Breast epithelium (tissue), 4 donors: ENCODE measurements at regions not wholly inside any gene's neighbourhood (a gene's known extent, or its start where the extent isn't known, plus 50 kb on each side); places are given as distances from the start of the nearest gene placed in this dataset.

ENCODE experiments used
- DNase-seq, 2 donors: peaks; one replicate each; pipeline ENCODE4 v3.0.0-alpha.2; 2019; ENCODE audit warnings: low spot score in 2 of 2
- H3K27ac ChIP-seq, 2 donors: fragments of 200-600 bp; sonication (generic) in 1 of 2; one replicate each; pipeline ENCODE4 v1.5.1; 2016 to 2019; ENCODE audit warnings: mild to moderate bottlenecking in 1 of 2
- H3K27me3 ChIP-seq, 2 donors: fragments of 200-600 bp; sonication (generic) in 1 of 2; one replicate each; pipeline versions ENCODE4 v1.5.1 to v1.6.0; 2017 to 2019; ENCODE audit warnings: control low read depth in 1 of 2, mild to moderate bottlenecking in 1 of 2
- H3K36me3 ChIP-seq: fragments of 200-600 bp; one replicate; pipeline ENCODE4 v1.5.1; 2019
- H3K4me1 ChIP-seq, 2 donors: fragments of 200-600 bp; sonication (generic); one replicate each; pipeline ENCODE4 v1.5.1; 2016 to 2019; ENCODE audit warnings: control low read depth in 1 of 2
- H3K4me3 ChIP-seq, 3 donors: fragments of 200-600 bp; sonication (generic); 1 replicate in 2 of 3; 2 replicates in 1 of 3; pipeline ENCODE4 v1.5.1; 2016 to 2019; ENCODE audit warnings: mild to moderate bottlenecking in 3 of 3, moderate library complexity in 2 of 3
- H3K9me3 ChIP-seq, 2 donors: fragments of 200-600 bp; sonication (generic) in 1 of 2; one replicate each; pipeline ENCODE4 v1.5.1; 2016 to 2019; ENCODE audit warnings: control low read depth in 1 of 2
- POLR2A ChIP-seq: fragments of 450-650 bp; IDR thresholded peaks from one replicate; pipeline ENCODE4 v1.6.1; 2016; ENCODE audit warnings: antibody characterized with exemption, mild to moderate bottlenecking, moderate library complexity
- POLR2AphosphoS5 ChIP-seq, 3 donors: sonication (generic); formaldehyde crosslinking; IDR thresholded peaks; one replicate each; pipeline ENCODE4 v1.6.1; 2017; ENCODE audit warnings: antibody characterized with exemption in 3 of 3
- intact Hi-C: fragments of 100-400 bp; cut with DNase I; formaldehyde crosslinking; loops from one replicate; pipeline ENCODE4 v1.15.1; 2023; ENCODE audit warnings: low total_unique reads
- TF ChIP-seq, protein P1 (sequence below), 3 donors: fragments of 450-650 bp; IDR thresholded peaks; one replicate each; pipeline ENCODE4 v1.5.1; 2016 to 2017; ENCODE audit warnings: antibody characterized with exemption in 3 of 3, mild to moderate bottlenecking in 3 of 3, moderate library complexity in 3 of 3

DNA sequence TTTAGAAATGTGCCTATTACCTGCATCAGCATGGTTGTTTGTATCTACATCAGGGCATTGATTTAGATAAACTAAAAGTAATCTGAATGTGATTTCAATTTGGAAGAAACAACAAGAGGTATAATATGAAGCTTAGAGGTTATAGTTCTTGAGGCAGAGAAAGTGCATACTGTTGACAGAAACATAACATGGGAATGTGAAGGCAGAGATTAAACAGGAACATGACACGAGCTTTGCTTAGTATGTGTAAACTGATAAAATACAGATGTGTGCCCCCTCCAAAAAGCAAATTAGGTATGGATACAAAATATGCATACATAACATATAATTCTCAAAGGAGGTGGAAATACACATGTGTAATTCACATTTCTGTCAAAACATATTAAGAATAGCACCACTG lies 1180.2 kb upstream of the ADGRL3 start:
- Histone ChIP-seq H3K4me3 (no peak overlapping the region), H3K36me3 (no peaks in the 10 kb centered on the region), H3K27me3 (no peaks in the 10 kb centered on the region), H3K4me1 (no peaks in the 10 kb centered on the region), H3K9me3 (no peaks in the 10 kb centered on the region), H3K27ac (no peak overlapping the region)
- no peak for TF ChIP-seq POLR2AphosphoS5 (IDR thresholded peaks at IDR 0.05)
- TF ChIP-seq, protein P1, sequence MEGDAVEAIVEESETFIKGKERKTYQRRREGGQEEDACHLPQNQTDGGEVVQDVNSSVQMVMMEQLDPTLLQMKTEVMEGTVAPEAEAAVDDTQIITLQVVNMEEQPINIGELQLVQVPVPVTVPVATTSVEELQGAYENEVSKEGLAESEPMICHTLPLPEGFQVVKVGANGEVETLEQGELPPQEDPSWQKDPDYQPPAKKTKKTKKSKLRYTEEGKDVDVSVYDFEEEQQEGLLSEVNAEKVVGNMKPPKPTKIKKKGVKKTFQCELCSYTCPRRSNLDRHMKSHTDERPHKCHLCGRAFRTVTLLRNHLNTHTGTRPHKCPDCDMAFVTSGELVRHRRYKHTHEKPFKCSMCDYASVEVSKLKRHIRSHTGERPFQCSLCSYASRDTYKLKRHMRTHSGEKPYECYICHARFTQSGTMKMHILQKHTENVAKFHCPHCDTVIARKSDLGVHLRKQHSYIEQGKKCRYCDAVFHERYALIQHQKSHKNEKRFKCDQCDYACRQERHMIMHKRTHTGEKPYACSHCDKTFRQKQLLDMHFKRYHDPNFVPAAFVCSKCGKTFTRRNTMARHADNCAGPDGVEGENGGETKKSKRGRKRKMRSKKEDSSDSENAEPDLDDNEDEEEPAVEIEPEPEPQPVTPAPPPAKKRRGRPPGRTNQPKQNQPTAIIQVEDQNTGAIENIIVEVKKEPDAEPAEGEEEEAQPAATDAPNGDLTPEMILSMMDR (IDR thresholded peaks at IDR 0.05), result no peak
- no peak for TF ChIP-seq POLR2A
- DNase-seq, result no peak
- intact Hi-C loops, result no loop called here

- TF ChIP-seq, protein P1 (IDR thresholded peaks at IDR 0.05), result no peak
- TF ChIP-seq POLR2A (no peak), POLR2AphosphoS5 (IDR thresholded peaks at IDR 0.05) (no peak)
- Histone ChIP-seq H3K36me3 (no peaks in the 10 kb centered on the region), H3K27me3 (no peaks in the 10 kb centered on the region), H3K9me3 (no peaks in the 10 kb centered on the region), H3K4me3 (no peak overlapping the region), H3K4me1 (no peaks in the 10 kb centered on the region), H3K27ac (no peak overlapping the region)
- DNase-seq, result no peak
- intact Hi-C loops, result no loop called here
Measured at GRCh38 chr4:60020389-60020788, 1179.7 kb upstream of the ADGRL3 start.

DNA sequence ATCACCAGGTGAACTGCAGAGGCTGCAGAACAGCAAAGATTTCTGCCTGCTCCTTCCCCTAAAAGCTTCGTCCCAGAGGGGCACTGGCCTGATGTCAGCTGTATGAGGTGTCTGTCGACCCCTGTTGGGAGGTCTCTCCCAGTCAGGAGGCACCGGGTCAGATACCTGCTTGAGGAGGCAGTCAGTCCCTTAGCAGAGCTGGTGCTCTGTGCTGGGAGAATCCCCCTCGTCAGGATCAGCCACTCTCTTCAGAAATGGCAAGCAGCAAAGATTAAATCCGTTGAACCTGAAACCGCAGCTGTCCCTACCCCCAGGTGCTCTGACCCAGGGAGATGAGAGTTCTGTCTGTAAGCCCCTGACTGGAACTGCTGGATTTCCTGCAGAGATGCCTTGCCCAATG lies 1166.3 kb upstream of the ADGRL3 start:
- Histone ChIP-seq H3K36me3 (no peaks in the 10 kb centered on the region), H3K9me3 (no peaks in the 10 kb centered on the region), H3K27ac (no peak overlapping the region), H3K4me3 (no peak overlapping the region), H3K4me1 (no peaks in the 10 kb centered on the region), H3K27me3 (no peaks in the 10 kb centered on the region)
- TF ChIP-seq, protein P1 (IDR thresholded peaks at IDR 0.05), result no peak
- no peak for TF ChIP-seq POLR2A
- TF ChIP-seq POLR2AphosphoS5 (IDR thresholded peaks at IDR 0.05), result no peak
- no peak for DNase-seq
- intact Hi-C loops, result loop anchor here (2.0 kb wide), 1 partner anchor 23 kb away; no protein-coding TSS in a partner anchor

DNA sequence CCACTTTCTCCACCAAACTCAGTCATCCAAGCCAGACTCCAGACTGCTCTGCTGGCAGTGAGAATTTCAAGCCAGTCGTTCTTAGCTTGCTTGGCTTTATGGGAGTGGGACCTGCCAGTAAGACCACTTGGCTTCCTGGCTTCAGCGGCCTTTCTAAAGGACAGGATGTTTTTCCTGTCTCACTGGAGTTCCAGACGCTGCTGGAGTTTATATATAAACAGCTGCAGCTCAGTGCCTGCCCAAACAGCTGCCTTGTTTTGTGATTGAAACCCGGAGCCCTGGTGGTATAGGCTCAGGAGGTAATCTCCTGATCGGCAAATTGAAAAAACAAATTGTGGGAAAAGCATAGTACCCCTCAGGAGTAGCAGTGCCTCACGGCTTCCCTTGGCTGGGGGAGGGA lies 1165.8 kb upstream of the ADGRL3 start:
- no peaks in the 10 kb centered on the region for H3K36me3 ChIP-seq
- TF ChIP-seq POLR2A (no peak), POLR2AphosphoS5 (IDR thresholded peaks at IDR 0.05) (no peak)
- TF ChIP-seq, protein P1 (IDR thresholded peaks at IDR 0.05), result no peak
- intact Hi-C loops, result loop anchor here (2.0 kb wide), 1 partner anchor 24 kb away; no protein-coding TSS in a partner anchor

GRCh38 chr4:60039908-60040307 lies 1160.2 kb upstream of the ADGRL3 start:
- Histone ChIP-seq H3K27me3 (no peaks in the 10 kb centered on the region), H3K4me3 (no peak overlapping the region), H3K27ac (no peak overlapping the region), H3K9me3 (peaks cover 9 to 14% of the 10 kb centered on the region in 2 donors), H3K4me1 (no peaks in the 10 kb centered on the region), H3K36me3 (no peaks in the 10 kb centered on the region)
- DNase-seq, result no peak
- intact Hi-C loops, result no loop called here
- TF ChIP-seq POLR2AphosphoS5 (IDR thresholded peaks at IDR 0.05) (no peak), POLR2A (no peak)
- TF ChIP-seq, protein P1 (IDR thresholded peaks at IDR 0.05), result no peak

More for the DNA sequence above, 1165.8 kb upstream of the ADGRL3 start:
- Histone ChIP-seq H3K27ac (no peak overlapping the region), H3K27me3 (no peaks in the 10 kb centered on the region), H3K4me1 (no peaks in the 10 kb centered on the region), H3K9me3 (no peaks in the 10 kb centered on the region), H3K4me3 (no peak overlapping the region)
- DNase-seq, result no peak
